ENCODE measurements at regions not wholly inside any gene's neighbourhood (a gene's known extent, or its start where the extent isn't known, plus 50 kb on each side); places are given as distances from the start of the nearest gene placed in this dataset.

GRCh38 chr1:55696891-55697290, 481.7 kb upstream of the USP24 start:
- TF ChIP-seq POLR2A (IDR thresholded peaks at IDR 0.05; ENCODE audit: low read depth): no peak
- TF ChIP-seq, protein P1, sequence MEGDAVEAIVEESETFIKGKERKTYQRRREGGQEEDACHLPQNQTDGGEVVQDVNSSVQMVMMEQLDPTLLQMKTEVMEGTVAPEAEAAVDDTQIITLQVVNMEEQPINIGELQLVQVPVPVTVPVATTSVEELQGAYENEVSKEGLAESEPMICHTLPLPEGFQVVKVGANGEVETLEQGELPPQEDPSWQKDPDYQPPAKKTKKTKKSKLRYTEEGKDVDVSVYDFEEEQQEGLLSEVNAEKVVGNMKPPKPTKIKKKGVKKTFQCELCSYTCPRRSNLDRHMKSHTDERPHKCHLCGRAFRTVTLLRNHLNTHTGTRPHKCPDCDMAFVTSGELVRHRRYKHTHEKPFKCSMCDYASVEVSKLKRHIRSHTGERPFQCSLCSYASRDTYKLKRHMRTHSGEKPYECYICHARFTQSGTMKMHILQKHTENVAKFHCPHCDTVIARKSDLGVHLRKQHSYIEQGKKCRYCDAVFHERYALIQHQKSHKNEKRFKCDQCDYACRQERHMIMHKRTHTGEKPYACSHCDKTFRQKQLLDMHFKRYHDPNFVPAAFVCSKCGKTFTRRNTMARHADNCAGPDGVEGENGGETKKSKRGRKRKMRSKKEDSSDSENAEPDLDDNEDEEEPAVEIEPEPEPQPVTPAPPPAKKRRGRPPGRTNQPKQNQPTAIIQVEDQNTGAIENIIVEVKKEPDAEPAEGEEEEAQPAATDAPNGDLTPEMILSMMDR (IDR thresholded peaks at IDR 0.05): no peak
